HG02759 (cell line): ENCODE measurements at regions not wholly inside any gene's neighbourhood (a gene's known extent, or its start where the extent isn't known, plus 50 kb on each side); places are given as distances from the start of the nearest gene placed in this dataset.
"Not testable (repeated sequence)": the region's sequence is repeated elsewhere in the genome, so short reads cannot be mapped to it uniquely, and the experiment has no call there.

Experiments used
- ATAC-seq: cut with Tn5 transposase; IDR thresholded peaks from one replicate; pipeline ENCODE4 v1.9.1; 2021; ENCODE audit warnings: mild to moderate bottlenecking, moderate library complexity; ENCODE audit not compliant: unreplicated experiment

- no peak for ATAC-seq
Measured at GRCh38 chr4:73348185-73348584, 55.9 kb upstream of the ALB start.

GRCh38 chr4:73347497-73347896, 56.6 kb upstream of the ALB start:
- no peak for ATAC-seq

GRCh38 chr4:73345399-73345975, 58.6 kb upstream of the ALB start:
- ATAC-seq, result no peak

GRCh38 chr4:73344106-73344505, 60.0 kb upstream of the ALB start:
- no peak for ATAC-seq

- ATAC-seq, result no peak
Measured at GRCh38 chr4:73343432-73343831, 60.7 kb upstream of the ALB start.

GRCh38 chr4:73341454-73341853, 62.6 kb upstream of the ALB start:
- ATAC-seq, result peak; percentile 57

GRCh38 chr4:73340917-73341316, 63.2 kb upstream of the ALB start:
- no peak for ATAC-seq

GRCh38 chr4:73335679-73336078, 68.4 kb upstream of the ALB start:
- no peak for ATAC-seq

GRCh38 chr4:73332012-73332411, 72.1 kb upstream of the ALB start:
- not testable (repeated sequence) for ATAC-seq

GRCh38 chr4:73329300-73329699, 70.7 kb upstream of the ANKRD17 start:
- ATAC-seq, result no peak

GRCh38 chr4:73325776-73326175, 67.2 kb upstream of the ANKRD17 start:
- ATAC-seq, result not testable (repeated sequence)

GRCh38 chr4:73317092-73317491, 58.5 kb upstream of the ANKRD17 start:
- no peak for ATAC-seq

- ATAC-seq, result no peak
Measured at GRCh38 chr4:73315091-73315490, 56.5 kb upstream of the ANKRD17 start.

- no peak for ATAC-seq
Measured at GRCh38 chr4:73312967-73313366, 54.4 kb upstream of the ANKRD17 start.

- ATAC-seq, result no peak
Measured at GRCh38 chr4:73311428-73311827, 52.8 kb upstream of the ANKRD17 start.

GRCh38 chr4:73309211-73309610, 50.6 kb upstream of the ANKRD17 start:
- no peak for ATAC-seq
